Stimulated activated CD8-positive, alpha-beta memory T cell treated with anti-CD3 and anti-CD28 coated beads, Interleukin-7, amount 100 ng/mL, for 1 hour (primary cell): ENCODE measurements at regions not wholly inside any gene's neighbourhood (a gene's known extent, or its start where the extent isn't known, plus 50 kb on each side); places are given as distances from the start of the nearest gene placed in this dataset.

ENCODE experiments used
- DNase-seq, 2 donors: peaks; one replicate each; pipeline ENCODE4 v3.0.0-alpha.2; 2020; ENCODE audit warnings: low read depth in 2 of 2

DNA sequence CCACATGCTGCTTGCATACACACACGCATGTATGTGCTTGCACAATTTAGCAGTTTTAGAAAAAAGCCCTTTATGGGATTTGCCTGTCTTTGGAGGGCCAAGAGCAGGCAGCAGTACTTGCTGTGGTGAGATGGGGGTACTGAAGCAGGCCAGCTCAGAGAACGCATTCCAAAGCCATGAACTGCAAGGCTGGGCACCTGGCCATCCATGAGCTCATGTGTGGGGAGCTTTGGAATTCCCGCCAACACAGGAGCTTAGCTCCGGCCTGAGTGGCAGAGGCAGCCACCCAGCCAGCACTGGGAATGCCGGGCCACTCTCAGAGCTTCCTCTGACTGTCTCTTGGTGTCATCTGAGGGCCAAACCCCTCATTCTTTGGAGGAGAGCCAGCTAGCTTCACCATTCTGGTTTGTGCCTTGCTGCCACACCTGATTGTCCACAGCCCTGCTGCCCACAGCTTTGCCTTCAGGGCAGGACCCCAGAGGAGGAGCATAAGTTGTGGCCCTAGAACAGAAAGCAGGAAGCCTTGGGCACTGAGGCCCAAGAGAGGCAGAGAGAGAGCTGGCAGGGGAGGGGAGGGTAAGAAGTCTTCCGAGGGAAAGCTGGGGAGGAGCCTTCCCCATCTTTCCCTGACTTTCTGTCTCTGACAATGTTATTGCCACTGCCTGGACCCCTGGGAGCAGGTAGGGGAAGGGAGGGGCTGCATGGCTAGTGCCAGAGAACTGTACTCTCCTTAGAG, 92.1 kb upstream of the POU3F1 start:
- DNase-seq: no peak

DNA sequence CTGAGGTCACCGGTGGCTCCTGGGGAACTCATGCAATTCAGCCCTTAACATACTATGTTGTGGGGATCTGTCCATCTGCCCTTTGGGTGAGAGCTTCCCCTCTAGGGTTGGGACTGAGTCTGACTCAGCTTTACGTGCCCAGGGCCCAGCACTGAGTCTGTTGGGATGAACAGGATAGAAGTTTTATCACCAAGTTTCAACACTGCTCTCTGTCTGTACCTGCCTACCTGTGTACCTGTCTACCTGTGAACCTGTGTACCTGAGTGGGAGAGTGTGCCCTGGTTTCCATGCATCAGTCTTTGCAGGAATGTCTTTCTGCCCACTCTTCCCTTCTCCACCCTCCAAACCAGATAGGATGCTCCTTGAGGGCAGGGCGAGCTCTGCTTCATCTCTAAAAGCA, 90.6 kb upstream of the POU3F1 start:
- DNase-seq: no peak

DNA sequence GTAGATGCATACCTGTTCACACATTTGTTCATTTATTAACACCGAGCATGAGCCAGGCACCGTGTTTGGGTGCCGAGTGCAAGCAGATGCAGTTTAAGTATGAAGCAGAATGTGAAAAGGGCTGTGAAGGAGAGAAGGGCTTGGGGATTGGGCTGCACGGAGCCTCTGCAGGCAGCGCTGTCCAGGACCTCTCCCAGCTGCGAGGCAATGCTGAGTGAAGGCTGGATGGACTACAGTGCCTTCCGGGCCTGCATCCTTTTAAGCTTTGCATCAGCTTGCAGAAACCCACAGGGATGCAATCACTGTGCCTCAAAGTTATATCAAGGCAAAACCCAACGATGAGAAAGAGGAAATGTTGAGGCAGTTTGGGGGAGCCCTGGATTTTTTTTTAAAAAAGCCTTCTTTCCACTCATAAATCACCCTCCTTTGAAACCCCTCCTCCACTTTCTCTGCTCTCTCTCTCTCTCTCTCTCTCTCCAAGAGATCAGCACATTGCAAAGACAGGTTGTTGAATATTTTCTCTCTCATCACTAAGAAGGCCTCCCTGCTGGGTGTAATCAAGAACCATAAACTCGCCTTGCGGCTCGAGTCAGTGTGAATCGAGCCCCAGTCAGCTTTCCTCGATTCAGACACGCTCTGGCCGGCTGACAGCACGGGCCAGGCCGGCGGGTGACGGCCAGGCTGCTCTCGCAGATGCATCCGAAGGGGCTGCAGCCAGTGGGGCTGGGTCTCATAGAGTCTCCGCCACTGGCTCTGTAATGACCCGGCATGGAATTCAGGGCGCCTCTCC, 89.2 kb upstream of the POU3F1 start:
- no peak for DNase-seq

DNA sequence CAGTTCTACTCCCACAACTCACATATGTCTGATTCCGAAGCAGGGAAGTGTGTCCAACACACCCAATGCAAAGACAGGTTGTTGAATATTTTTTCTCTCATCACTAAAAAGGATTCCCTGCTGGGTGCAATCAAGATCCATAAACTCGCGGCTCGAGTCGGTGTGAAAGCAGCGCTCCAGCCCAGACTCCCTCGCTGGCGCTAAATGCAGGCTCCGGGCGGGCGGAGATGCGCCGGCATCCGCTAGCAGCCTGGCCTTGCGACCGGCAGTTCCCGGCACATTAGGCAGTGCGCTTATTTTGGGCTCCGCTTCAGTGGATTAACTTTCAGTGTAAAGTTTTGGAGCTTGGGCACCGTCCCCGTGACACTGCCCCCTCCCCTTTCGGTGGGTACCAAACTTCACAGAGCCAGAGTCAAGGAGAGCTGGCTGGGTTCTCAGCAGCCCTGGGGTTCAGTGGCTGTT, 87.7 kb upstream of the POU3F1 start:
- no peak for DNase-seq

DNA sequence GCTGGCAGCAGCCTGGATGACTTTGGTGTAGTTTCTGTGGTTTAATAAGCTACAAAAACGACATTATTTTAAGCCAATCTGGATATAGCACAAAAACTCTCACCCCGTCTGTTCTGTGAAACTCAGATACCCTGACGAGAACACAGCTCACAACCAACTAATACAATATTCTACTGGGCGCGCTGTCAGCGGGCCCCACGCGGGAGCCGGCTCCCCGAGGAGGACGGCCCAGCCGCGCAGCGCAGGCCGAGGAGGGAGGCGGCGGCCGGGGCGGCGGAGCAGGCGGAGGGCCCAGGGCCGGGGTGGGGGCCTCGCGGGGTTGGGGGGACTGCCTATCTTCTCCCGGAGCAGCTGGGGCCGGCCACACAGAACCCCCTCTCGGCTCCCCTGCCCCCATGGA, 87.2 kb upstream of the POU3F1 start:
- no peak for DNase-seq

DNA sequence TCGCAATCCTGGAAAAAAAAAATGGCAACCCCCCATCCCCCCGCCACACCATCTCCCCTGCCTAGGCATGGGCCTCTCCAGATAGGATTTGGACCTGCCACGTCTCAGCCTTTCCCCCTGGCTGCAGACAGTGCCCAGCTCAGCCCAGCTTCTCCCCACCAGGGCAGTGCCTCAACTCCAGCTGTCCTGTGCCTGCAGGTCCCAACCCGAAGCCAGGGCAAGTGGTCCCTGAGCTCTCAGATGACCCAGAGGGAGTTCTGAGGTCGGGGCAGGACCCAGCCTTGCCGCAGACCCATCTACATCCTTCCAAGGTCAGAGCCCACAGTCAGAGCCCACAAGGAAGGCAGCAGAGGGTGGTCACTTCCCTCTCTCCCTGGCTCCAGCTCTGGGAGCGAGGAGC, 86.7 kb upstream of the POU3F1 start:
- DNase-seq: no peak

DNA sequence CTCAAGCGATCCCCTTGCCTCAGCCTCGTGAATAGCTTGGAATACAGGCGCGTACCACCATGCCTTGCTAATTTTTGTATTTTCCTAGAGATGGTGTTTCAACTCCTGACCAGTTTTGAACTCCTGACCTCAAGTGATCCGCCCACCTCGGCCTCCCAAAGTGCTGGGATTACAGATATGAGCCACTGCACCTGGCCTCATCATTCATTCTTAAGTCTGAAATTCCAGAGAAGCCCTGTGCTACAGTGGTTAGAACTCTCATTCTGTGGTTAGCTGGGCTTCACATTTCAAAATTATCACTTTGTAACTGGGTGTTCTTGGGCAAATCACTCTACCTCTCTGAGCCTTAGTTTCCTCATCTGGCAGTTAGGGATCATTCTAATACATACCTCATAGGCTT, 86.1 kb upstream of the POU3F1 start:
- no peak for DNase-seq

DNA sequence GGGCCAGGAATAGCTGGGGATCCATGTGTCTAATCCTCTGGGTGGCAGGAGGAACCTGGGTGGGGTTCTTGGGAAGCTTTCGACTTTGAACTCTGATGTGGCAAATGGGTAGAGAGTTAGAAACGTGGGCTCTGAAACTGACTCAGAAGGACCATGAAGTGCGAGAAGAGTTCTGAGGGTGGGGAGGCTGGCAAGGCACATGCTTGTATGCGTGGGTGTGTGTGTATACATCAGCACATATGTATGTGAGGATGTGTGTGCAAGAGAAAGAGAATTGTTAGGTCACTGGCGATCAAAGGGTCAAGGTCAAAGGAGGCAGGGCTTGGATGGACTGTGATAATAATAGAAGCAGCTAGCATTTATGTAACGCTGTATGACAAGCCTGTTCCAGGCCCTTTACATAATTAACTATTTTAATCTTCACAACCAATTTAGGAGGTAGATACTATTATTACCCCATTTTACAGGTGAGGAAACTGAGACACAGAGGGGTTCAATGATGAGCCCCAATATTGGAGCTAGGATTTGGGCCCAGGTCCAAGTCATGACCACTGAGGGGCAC, 84.5 kb upstream of the POU3F1 start:
- DNase-seq: no peak

DNA sequence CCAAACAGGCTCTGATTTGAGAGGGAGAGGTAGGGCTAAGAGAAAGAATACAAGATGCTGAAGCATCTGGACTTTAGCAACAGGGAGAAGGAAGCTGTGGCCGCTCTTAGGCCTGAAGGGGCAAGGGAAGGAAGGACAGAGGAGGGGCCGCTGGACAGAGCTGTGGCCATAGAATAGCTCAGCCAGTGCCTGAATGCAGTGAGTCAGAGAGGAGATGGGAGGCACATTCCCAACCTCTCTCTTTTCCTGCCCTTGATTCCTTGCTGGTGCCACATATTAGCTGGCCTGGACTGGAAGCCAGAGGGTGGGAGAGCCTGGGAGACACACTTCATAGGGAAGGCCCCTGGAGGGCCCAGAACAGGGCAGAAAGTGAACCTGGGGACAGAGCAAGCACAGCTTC, 83.4 kb upstream of the POU3F1 start:
- no peak for DNase-seq

DNA sequence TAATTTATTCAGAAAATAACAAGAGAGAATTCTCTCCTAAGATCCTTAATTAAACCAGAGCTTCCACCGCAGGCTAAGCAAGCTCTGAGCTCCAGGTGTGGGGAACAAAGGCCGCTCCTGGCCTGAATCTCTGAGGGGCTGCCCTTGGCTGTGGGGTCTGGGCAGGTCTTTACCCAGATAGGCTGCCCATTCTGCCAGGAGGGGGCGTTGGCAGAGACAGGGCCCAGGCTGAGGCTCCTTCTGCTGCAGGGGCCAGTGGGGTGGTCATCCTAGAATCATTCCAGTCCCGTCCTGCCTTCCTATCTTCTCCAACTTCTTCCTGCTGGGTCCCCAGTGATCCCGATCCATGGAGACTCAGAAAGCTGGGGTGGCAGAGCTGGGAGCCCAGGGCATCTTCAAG, 82.9 kb upstream of the POU3F1 start:
- no peak for DNase-seq

DNA sequence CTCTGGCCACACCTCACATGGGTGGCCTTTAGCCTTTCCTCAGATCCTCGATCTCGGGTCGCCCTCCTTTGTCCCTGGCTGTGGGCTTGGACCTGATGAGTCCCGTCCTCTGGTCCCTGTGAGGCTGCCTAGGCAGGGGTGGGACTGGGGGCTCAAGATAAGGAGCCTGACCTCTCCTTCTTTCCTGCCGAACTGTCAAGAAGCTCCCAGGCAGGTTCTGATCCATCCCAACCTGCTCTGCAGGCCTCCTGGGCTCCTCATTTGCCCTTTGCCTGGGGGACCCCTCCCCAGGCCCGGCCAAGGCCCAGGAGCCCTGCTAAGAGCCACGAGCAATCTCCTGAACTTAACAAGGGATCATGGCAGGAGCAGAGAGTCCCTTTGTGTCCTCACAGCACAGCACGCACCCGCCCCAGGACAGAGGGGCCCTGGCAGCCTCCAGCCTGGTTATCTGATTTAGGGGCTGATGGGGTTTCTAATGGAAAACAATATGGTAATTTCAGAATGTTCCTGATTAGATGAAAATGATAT, 82.4 kb upstream of the POU3F1 start:
- no peak for DNase-seq

DNA sequence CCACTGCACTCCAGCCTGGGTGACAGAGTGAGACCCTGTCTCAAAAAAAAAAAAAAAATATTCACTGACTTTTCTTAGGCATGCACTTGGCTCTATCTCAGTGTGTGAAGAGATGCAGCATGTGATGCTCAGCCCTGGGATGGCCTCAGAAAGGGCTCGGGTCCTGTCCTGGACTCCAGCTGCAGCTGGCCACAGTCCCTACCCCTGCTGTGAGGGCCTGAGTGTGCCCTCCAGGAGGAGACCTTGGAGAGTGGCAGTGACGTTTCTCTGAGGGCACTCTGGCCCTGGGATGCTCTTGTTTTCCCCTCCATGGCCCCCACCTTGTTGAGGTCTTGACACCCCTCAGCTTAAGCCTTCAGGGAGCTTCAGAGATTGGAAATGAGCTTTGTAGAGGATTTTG, 81.9 kb upstream of the POU3F1 start:
- DNase-seq: no peak

DNA sequence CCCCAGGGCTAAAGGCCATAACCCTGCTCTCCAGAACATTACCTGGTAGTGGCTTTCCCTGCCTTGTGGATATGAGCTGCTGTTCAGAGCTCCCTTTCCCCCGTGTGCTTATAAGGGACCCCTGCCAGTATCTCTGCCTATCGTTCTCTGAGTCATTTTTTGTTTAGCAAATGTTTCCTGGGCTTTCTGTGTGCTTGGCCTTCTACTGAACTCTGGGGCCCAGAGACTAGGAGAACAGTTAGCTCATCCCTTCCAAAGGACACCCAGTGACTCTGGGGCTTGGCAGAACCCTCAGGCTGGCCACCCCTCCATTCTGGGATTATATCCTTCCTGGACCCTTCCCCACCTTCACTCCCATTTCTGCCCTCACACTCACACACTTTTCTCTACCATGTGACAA, 80.8 kb upstream of the POU3F1 start:
- DNase-seq: no peak

DNA sequence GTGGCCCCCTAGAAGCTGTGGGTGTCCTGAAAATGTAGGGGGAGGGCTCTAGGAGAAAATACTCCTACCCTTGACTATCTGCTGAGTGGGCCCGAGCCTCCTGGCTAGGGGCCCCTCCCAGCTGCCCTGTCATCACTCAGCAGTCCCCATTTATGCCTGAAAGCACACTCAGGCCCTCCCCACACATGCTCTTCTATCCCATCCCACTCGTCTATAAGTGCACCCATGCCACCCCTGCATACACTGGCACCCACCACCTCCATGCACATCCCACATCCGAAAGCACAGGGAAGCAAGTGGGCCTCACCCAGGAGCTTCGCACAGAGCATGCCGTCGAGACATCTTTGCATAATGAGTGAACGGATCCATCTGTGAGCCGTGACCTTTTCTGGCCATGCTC, 80.4 kb upstream of the POU3F1 start:
- no peak for DNase-seq

DNA sequence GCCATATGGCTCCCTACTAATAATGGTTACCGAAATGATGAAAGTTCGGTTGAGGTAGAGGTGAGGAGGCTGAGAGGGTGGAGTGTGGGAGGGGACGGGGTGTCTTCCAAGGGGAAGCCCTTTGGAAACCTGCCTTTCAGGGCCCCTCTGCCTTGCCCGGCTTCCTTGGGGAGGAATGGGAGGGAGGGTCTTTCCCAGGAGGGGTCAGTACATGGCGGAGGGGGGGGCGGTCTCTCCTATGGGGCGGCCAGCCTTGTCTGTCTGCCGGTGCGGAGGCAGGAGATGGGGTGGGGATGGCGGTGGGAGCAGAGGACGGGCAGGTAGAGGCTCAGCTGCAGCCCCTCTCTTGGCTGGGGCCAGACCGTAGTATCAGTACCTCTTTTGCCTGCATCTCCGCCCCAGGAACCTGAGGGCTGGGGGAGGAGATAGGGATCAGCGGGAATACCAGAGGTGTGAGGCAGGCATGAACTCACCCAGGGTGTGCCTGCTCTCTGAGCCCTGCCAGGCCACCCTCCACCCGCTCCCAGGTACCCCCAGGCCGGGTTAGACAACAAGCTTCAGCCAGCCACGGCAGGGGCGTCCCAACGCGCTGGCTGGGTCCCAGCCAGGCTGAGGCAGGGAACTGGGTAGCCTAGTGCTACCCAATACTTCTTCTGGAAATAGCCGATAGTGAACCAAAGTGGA, 79.4 kb upstream of the POU3F1 start:
- DNase-seq: no peak

DNA sequence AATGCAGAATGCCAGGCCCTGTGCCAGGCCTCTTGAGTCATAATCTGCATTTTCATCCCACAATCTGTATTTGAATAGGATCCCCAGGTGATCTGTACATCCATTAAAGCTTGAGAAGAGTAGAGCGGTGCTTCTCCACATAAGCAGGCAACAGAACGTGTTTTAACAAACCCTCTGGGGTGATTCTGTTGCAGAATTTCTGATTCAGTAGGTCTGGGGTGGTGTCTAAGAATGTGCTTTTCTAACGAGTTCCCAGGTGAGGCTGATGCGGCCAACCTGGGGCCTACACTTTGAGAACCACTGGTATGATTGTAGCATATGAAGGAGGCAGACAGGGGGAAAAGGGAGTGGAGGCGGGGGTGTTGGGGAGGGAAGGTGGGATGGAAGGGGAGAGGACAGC, 78.4 kb upstream of the POU3F1 start:
- no peak for DNase-seq

DNA sequence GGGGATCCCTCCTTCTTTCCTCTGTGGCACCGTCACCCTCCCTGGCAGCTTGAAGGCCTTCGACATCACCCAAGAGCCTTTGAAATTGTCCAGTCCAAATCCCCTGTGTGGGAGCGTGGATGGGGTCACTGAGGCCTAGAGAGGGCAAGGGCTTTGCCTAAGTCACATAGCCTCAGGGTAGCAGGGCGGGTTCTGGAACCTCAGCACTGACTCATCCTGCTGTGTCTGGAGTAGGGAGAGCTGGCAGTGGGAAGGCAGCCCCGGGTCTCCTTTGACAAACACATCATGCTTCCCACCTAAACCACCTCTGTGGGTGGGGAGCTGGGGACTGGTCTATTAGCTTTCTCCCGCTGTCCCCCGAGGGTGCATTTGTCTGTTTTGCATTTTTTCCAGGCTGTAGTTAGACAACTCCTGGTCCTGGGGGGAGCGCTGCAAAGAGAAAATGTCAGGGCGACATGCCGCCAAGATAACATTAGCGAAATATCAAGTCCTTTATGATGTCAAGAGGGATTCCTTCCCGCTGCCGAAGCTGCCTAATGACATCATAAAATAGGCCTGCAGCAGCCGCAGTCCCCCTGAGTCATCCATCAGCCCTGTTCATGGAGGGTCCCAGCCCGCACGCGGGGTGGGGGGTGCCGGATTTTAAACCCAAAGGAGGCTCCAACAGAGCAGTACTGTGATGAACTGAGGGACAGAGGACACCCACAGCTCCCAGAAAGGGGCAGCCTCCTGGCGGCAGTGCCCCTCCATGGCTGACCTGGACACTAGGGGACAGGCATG, 77.0 kb upstream of the POU3F1 start:
- no peak for DNase-seq

DNA sequence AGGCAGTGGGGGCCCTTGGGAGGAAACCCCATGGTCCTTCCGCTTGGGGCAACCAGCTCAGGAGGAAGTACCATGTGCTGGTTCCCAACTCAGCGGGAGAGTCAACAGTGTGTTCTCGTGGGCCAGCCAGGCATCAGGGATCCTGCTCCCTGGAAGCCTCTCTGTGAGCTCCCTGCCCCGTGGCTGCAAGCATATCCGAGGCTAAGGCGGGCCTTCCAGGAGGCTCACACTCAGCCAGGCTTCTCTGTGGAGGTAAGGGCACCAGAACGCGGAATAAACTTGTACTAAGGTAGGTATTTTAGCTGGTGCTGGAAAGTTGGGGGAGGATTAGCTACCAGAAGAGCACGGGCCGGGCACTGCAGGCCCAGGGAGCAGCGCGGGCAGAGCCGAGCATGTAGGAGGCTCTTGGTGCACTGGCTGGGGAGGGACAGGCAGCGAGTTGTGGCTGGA, 74.7 kb upstream of the POU3F1 start:
- DNase-seq: no peak

DNA sequence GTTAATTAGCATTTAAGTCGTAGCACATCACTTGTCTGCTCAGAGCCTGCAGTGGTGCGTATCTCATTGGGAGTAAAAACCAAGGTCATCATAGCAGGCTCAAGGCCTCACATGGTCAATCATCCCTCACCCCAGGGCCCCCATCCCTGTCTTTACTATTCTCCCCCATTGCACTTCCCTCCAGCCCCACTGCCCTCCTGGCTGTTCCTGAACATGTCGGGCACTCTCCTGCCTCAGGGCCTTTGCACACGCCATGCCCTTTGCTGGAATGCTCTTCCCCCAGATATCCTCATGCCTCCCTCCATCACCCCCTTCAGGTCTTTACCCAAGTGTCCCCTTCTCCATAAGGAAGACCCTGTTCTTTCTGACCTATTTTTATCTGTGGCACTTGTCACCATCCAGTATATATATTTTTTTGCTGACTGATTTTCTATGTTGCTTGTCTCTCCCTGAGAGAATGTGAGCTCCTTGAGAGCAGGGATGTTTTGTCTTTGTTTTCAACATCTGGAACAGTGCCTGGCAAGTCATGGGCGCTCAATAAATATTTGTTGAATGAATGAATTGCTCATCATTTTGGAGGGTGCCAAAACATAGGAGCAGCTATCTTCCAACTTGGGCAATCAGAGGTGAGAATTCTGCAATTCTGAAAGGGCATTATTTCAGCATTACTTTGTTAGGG, 74.1 kb upstream of the POU3F1 start:
- no peak for DNase-seq

DNA sequence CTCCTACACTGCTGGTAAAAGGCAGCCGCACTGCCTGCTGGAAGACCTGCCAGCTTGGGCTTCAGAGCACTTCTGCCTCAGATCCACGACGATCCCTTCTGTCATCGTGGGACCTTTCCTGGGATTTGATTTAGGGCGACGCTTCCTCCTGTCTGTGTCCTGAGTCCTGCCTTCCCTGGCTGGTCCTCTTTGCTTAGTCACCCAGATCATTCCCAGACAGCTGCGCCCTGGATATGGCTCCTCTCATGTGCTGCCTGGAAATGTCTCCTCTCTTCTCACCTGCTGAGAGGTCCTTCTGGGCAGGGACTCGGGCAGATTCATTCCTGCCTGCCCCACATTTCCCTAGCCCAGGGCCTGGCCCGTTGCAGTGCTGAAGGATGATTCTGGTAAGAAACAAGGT, 72.4 kb upstream of the POU3F1 start:
- no peak for DNase-seq

DNA sequence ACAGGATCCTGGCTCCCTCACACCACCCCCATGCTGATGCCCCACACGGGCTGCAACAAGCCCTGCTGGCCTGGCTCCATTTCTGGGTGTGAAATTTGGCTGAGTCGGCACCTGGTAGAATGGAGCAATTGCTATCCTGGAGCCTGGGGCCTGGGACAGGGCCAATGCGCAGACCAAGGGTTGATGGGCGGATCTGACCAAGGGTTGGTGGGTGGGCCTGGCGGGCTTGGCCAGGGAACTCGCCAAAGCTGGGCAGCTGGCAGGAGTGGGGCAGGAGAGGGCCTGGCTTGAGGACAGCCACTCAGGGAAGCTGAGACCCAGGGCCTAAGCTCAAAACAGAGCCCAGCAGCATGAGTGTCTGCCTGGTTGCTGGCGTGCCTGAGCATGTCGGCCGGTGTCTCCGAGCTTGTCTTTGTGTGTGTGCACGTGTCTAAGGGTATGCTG, 70.9 kb upstream of the POU3F1 start:
- no peak for DNase-seq
